Right lobe of liver (tissue), 6 donors: ENCODE measurements at regions not wholly inside any gene's neighbourhood (a gene's known extent, or its start where the extent isn't known, plus 50 kb on each side); places are given as distances from the start of the nearest gene placed in this dataset.
"Not testable (repeated sequence)": the region's sequence is repeated elsewhere in the genome, so short reads cannot be mapped to it uniquely, and the experiment has no call there.

Experiments used
- ATAC-seq, 4 donors: fragments of 200-7000 bp; cut with Tn5 transposase; one replicate each; pipeline ENCODE4 v1.9.1; 2020; ENCODE audit warnings: mild to moderate bottlenecking in 4 of 4, moderate library complexity in 4 of 4
- DNase-seq, 3 donors: peaks; one replicate each; pipeline ENCODE4 v3.0.0-alpha.2; 2020
- H3K27ac ChIP-seq, 3 donors: fragments of 200-600 bp; one replicate each; pipeline ENCODE4 v1.8.0; 2022
- H3K27me3 ChIP-seq, 2 donors: fragments of 200-600 bp; one replicate each; pipeline ENCODE4 v1.8.0; 2022
- H3K36me3 ChIP-seq, 4 donors: fragments of 200-600 bp; sonication (generic) in 1 of 4; one replicate each; pipeline versions ENCODE4 v1.5.1 to v1.8.0; 2017 to 2022; ENCODE audit warnings: control low read depth in 1 of 4
- H3K4me1 ChIP-seq, 4 donors: fragments of 200-600 bp; sonication (generic) in 1 of 4; one replicate each; pipeline versions ENCODE4 v1.5.1 to v1.8.0; 2017 to 2022; ENCODE audit warnings: control low read depth in 1 of 4
- H3K4me3 ChIP-seq, 3 donors: fragments of 200-600 bp; one replicate each; pipeline ENCODE4 v1.8.0; 2022
- H3K9me3 ChIP-seq, 4 donors: fragments of 200-600 bp; sonication (generic) in 1 of 4; one replicate each; pipeline versions ENCODE4 v1.5.1 to v1.8.0; 2017 to 2022; ENCODE audit warnings: control low read depth in 1 of 4
- POLR2A ChIP-seq: fragments of 450-650 bp; IDR thresholded peaks from one replicate; pipeline ENCODE4 v1.6.1; 2017; ENCODE audit warnings: antibody characterized with exemption, mild to moderate bottlenecking
- WGBS: methylation state at CpG from one replicate; pipeline ENCODE4 v1.1.6; 2018; ENCODE audit warnings: low coverage, low lambda C conversion rate; ENCODE audit not compliant: insufficient coverage; ENCODE audit errors: missing lambda C conversion rate; 5-methylcytosine and 5-hydroxymethylcytosine counted together
- intact Hi-C, 2 donors: fragments of 100-400 bp; cut with DNase I; formaldehyde crosslinking; loops; one replicate each; pipeline versions ENCODE4 v1.11.2 to v1.14.1; 2022
- TF ChIP-seq, protein P1 (sequence below), 4 donors: fragments of 200-600 bp in 3 of 4; fragments of 450-650 bp in 1 of 4; IDR thresholded peaks; one replicate each; pipeline versions ENCODE4 v1.5.1 to v1.8.0; 2016 to 2022; ENCODE audit warnings: antibody characterized with exemption in 4 of 4, mild to moderate bottlenecking in 2 of 4
- donor health status: DM: no; HTN: yes; CAD: no.
- donor health status: DM: no; HTN: no; CAD: no.
- donor health status: DM: no; HTN: no; CAD: no.
- donor health status: DM: no; HTN: yes; CAD: no.
- donor health status: DM: no; HTN: yes; CAD: no.

DNA sequence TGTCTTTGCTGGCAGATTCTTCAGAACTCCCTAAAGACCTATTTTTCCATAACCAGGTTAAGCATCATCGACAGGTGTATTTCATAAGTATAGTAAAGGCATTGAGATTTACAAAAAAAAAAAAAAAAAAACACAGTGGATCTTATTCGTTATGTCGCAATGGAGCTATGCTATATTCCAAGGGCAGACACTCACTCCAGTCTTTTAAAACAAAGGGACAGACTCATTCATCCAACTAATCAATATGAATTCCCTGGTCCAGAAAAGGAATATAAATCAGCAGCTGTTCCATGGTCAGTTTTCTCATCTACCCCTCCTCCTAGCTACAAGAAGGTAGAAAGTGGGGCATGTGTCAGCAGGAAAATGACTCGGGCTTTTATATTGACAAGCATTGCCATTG, 97.7 kb upstream of the MON1B start:
- WGBS: 70% methylated on average over 4 of the region's 4 CpGs
- intact Hi-C loops: no loop called here
- TF ChIP-seq POLR2A: no peak

GRCh38 chr16:77093999-77094398, 97.0 kb upstream of the MON1B start:
- H3K27me3 ChIP-seq: no peaks in the 10 kb centered on the region

More for the DNA sequence above, 97.7 kb upstream of the MON1B start:
- H3K36me3 ChIP-seq: no peaks in the 10 kb centered on the region
- H3K4me1 ChIP-seq: no peaks in the 10 kb centered on the region
- DNase-seq (no peak), ATAC-seq (no peak)
- H3K9me3 ChIP-seq: no peaks in the 10 kb centered on the region
- no peak overlapping the region for H3K4me3 ChIP-seq
- H3K27me3 ChIP-seq: no peaks in the 10 kb centered on the region
- no peak overlapping the region for H3K27ac ChIP-seq

GRCh38 chr16:77111056-77111565, 79.9 kb upstream of the MON1B start:
- Histone ChIP-seq H3K27ac (no peak overlapping the region), H3K4me3 (no peak overlapping the region), H3K36me3 (no peaks in the 10 kb centered on the region), H3K9me3 (no peaks in the 10 kb centered on the region), H3K4me1 (no peaks in the 10 kb centered on the region), H3K27me3 (no peaks in the 10 kb centered on the region)
- no peak for DNase-seq
- no peak for TF ChIP-seq POLR2A
- TF ChIP-seq, protein P1, sequence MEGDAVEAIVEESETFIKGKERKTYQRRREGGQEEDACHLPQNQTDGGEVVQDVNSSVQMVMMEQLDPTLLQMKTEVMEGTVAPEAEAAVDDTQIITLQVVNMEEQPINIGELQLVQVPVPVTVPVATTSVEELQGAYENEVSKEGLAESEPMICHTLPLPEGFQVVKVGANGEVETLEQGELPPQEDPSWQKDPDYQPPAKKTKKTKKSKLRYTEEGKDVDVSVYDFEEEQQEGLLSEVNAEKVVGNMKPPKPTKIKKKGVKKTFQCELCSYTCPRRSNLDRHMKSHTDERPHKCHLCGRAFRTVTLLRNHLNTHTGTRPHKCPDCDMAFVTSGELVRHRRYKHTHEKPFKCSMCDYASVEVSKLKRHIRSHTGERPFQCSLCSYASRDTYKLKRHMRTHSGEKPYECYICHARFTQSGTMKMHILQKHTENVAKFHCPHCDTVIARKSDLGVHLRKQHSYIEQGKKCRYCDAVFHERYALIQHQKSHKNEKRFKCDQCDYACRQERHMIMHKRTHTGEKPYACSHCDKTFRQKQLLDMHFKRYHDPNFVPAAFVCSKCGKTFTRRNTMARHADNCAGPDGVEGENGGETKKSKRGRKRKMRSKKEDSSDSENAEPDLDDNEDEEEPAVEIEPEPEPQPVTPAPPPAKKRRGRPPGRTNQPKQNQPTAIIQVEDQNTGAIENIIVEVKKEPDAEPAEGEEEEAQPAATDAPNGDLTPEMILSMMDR (IDR thresholded peaks at IDR 0.05): no peak
- ATAC-seq: no peak
- 48% methylated on average over 2 of the region's 2 CpGs for WGBS
- intact Hi-C loops: no loop called here

More at GRCh38 chr16:77093999-77094398, 97.0 kb upstream of the MON1B start:
- Histone ChIP-seq H3K9me3 (no peaks in the 10 kb centered on the region), H3K4me3 (no peak overlapping the region), H3K27ac (no peak overlapping the region), H3K4me1 (no peaks in the 10 kb centered on the region), H3K36me3 (no peaks in the 10 kb centered on the region)
- TF ChIP-seq, protein P1 (IDR thresholded peaks at IDR 0.05): no peak
- no peak for TF ChIP-seq POLR2A
- 63% methylated on average over 2 of the region's 2 CpGs for WGBS
- intact Hi-C loops: no loop called here
- peak in 1 of 4 donors; percentile 27 for ATAC-seq
- no peak for DNase-seq

DNA sequence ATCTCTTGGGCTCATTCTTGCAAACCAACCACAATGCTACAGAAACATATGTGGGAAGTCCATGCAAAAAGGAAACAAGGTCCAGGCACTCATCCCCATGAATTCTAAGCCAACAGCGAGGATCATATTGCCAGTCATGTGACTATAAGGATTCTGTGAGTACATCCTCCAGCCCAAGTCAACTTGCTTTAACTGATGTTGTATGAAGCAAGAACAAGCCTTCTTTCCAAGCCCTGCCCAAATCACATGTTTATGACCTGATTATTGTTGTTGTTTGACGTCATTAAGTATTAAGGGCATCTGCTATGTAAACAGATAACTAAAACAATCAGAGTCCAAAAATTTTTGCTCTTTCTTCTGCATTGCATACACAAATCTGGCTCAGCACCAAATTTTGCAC, 78.2 kb upstream of the MON1B start:
- Histone ChIP-seq H3K4me3 (no peak overlapping the region), H3K4me1 (no peaks in the 10 kb centered on the region), H3K9me3 (no peaks in the 10 kb centered on the region), H3K27me3 (no peaks in the 10 kb centered on the region), H3K36me3 (no peaks in the 10 kb centered on the region), H3K27ac (no peak overlapping the region)
- ATAC-seq: no peak
- no peak for TF ChIP-seq POLR2A
- TF ChIP-seq, protein P1 (IDR thresholded peaks at IDR 0.05): no peak
- DNase-seq: no peak
- 33% methylated on average over 1 of the region's 2 CpGs for WGBS
- intact Hi-C loops: no loop called here

- ATAC-seq (peak; percentile 52 to 86 (median 58)), DNase-seq (peak in 2 of 3 donors; percentile 41 to 47)
- no peaks in the 10 kb centered on the region for H3K4me1 ChIP-seq
- H3K36me3 ChIP-seq: no peaks in the 10 kb centered on the region
- H3K4me3 ChIP-seq: no peak overlapping the region
- no peaks in the 10 kb centered on the region for H3K9me3 ChIP-seq
- TF ChIP-seq, protein P1 (IDR thresholded peaks at IDR 0.05): no peak
- no peak for TF ChIP-seq POLR2A
- H3K27ac ChIP-seq: no peak overlapping the region
- WGBS: 25% methylated on average over 3 of the region's 3 CpGs
- H3K27me3 ChIP-seq: no peaks in the 10 kb centered on the region
- intact Hi-C loops: no loop called here
Observed at GRCh38 chr16:77113835-77114234, 77.2 kb upstream of the MON1B start.

GRCh38 chr16:77114361-77114760, 76.6 kb upstream of the MON1B start:
- intact Hi-C loops, H3K36me3 ChIP-seq, ATAC-seq, H3K4me3 ChIP-seq, DNase-seq, H3K9me3 ChIP-seq, H3K27me3 ChIP-seq, H3K27ac ChIP-seq, H3K4me1 ChIP-seq: not testable (repeated sequence)
- 92% methylated on average over 4 of the region's 4 CpGs for WGBS
